ENCODE measurements at regions not wholly inside any gene's neighbourhood (a gene's known extent, or its start where the extent isn't known, plus 50 kb on each side); places are given as distances from the start of the nearest gene placed in this dataset.

DNA sequence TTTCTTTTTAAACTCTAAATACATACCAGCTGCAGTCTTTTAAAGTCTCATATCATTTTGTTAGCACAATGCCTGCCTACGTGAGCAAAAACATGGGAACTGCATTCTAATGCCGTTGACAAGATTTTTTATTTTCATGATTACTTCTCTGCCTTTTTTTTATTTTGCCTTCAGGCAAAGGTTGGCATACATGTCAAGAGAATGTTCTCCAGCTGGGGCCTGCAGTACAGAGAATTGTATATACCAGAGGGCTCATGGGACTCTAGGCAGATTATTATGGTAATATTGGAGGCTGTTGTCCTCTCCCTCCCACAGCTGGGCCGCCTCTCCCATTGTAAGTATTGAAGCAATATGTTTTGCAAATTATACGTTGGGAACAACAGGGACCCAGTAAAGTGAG is 53.9 kb upstream of the OBI1 start:
- 53 to 64% (median 59%) methylated on average over 4 of the region's 4 CpGs for WGBS, 4 donors
- Histone ChIP-seq H3K4me3 (no peak overlapping the region), H3K9me3 (replicated peaks in 1 of 3) (no peaks in the 10 kb centered on the region), H3K27ac (no peak overlapping the region), H3K27me3 (no peaks in the 10 kb centered on the region), H3K36me3 (replicated peaks in 1 of 2) (no peaks in the 10 kb centered on the region), H3K4me1 (replicated peaks in 1 of 2) (no peaks in the 10 kb centered on the region)
- no peak for DNase-seq
- TF ChIP-seq CTCF (IDR thresholded peaks at IDR 0.05) = no peak
- no peak for TF ChIP-seq POLR2A (IDR thresholded peaks at IDR 0.05)
- intact Hi-C loops (cut with DNase I) = no loop called here

DNA sequence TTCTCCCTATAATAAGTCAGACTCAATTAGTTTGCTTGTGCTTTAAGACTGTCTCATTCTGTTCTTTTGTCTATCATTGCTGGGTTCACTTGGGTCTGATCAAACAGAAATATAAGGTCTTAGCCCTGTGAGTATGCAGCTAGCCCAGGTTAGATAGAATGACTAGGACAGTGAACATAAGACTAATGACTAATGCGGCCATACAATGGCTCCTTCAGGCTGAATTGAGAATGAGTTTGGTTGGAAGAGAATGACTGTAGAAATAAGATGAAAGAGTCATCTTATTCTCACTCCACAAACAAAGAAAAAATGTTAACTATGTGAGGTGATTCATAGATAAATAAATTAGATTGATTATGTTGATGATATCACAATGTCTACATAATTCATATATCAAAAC is 50.1 kb upstream of the OBI1 start:
- H3K27ac ChIP-seq = no peak overlapping the region
- no peaks in the 10 kb centered on the region for H3K27me3 ChIP-seq
- no peak for DNase-seq
- H3K4me3 ChIP-seq = no peak overlapping the region
- no peaks in the 10 kb centered on the region for H3K36me3 ChIP-seq (replicated peaks in 1 of 2)
- intact Hi-C loops (cut with DNase I) = no loop called here
- 82 to 95% (median 85%) methylated on average over 1 of the region's 1 CpG for WGBS, 4 donors
- no peak for TF ChIP-seq CTCF (IDR thresholded peaks at IDR 0.05)
- no peak for TF ChIP-seq POLR2A (IDR thresholded peaks at IDR 0.05)
- H3K9me3 ChIP-seq (replicated peaks in 1 of 3) = no peaks in the 10 kb centered on the region
- no peaks in the 10 kb centered on the region for H3K4me1 ChIP-seq (replicated peaks in 1 of 2)

Data from adrenal gland (tissue), 9 donors.